ENCODE measurements at regions not wholly inside any gene's neighbourhood (a gene's known extent, or its start where the extent isn't known, plus 50 kb on each side); places are given as distances from the start of the nearest gene placed in this dataset.

- CTCF ChIA-PET = no interaction called here
Observed at GRCh38 chr6:33894438-33894837, 90.6 kb upstream of the MLN start.

More at GRCh38 chr6:33894438-33894837, 90.6 kb upstream of the MLN start:
- no peaks in the 10 kb centered on the region for H3K79me2 ChIP-seq (ENCODE audit: control insufficient read depth, insufficient read depth, low read length)
- SMC1A ChIA-PET (ENCODE audit: uncharacterized antibody, unreplicated experiment) = interaction anchor here (1.2 kb wide), 1 partner anchor 9 kb away, joined by 3 read pairs; no protein-coding TSS in a partner anchor
- no peak overlapping the region for H3K27ac ChIP-seq (ENCODE audit: control insufficient read depth, insufficient read depth)
- RAD21 ChIA-PET (ENCODE audit: unreplicated experiment) = no interaction called here
- H3K36me3 ChIP-seq (ENCODE audit: control insufficient read depth in 2 of 2, insufficient read depth in 2 of 2, low read length in 1 of 2) = no peaks in the 10 kb centered on the region
- H3K9ac ChIP-seq (ENCODE audit: control insufficient read depth, insufficient read depth, low read length) = no peak overlapping the region
- no peak for DNase-seq (ENCODE audit: low read depth, low spot score)
- no peaks in the 10 kb centered on the region for H3K9me3 ChIP-seq (replicated peaks; ENCODE audit: control insufficient read depth, insufficient read depth, low read length)
- no peak overlapping the region for H3K4me3 ChIP-seq
- no TSS peak for BruUV-seq (replicated peaks)
- 14% methylated on average over 2 of the region's 2 CpGs for WGBS (ENCODE audit: insufficient coverage, insufficient replicate concordance, low lambda C conversion rate, missing lambda C conversion rate)
- no peak for TF ChIP-seq KLF5 (IDR thresholded peaks at IDR 0.05; ENCODE audit: partially characterized antibody)
- TF ChIP-seq MTA2 (IDR thresholded peaks at IDR 0.05; ENCODE audit: low read depth) = no peak
- no peak for TF ChIP-seq IRF4 (IDR thresholded peaks at IDR 0.05; ENCODE audit: low read depth, low read length)
- TF ChIP-seq POU2F2 (IDR thresholded peaks at IDR 0.05; ENCODE audit: borderline replicate concordance, low read depth, low read length) = no peak
- no peak for TF ChIP-seq CBFB (IDR thresholded peaks at IDR 0.05; ENCODE audit: low read depth)
- no peak for TF ChIP-seq SPI1 (IDR thresholded peaks at IDR 0.05; ENCODE audit: borderline replicate concordance, insufficient read depth, low read depth, low read length)
- TF ChIP-seq CBX5 (IDR thresholded peaks at IDR 0.05; ENCODE audit: low read depth) = no peak
- no peak for TF ChIP-seq EGR1 (IDR thresholded peaks at IDR 0.05; ENCODE audit: borderline replicate concordance in 1 of 2, low read depth in 2 of 2, low read length in 2 of 2)
- TF ChIP-seq IRF3 (IDR thresholded peaks at IDR 0.05) = no peak
- no peak for TF ChIP-seq POLR2AphosphoS5 (IDR thresholded peaks at IDR 0.05; ENCODE audit: low read length)
- TF ChIP-seq ETV6 (conservative IDR thresholded peaks at IDR 0.05 in 1 of 2, IDR thresholded peaks at IDR 0.05 in 1 of 2; ENCODE audit: borderline replicate concordance in 1 of 2, low read depth in 1 of 2) = no peak
- TF ChIP-seq YBX1 (IDR thresholded peaks at IDR 0.05) = no peak
- TF ChIP-seq RUNX3 (IDR thresholded peaks at IDR 0.05; ENCODE audit: low read length) = no peak
- TF ChIP-seq NR2F1 (conservative IDR thresholded peaks at IDR 0.05) = no peak
- no peak for TF ChIP-seq NFYB (IDR thresholded peaks at IDR 0.05; ENCODE audit: insufficient read depth, low read depth, low read length)
- TF ChIP-seq MLLT1 (IDR thresholded peaks at IDR 0.05) = no peak
- TF ChIP-seq RB1 (IDR thresholded peaks at IDR 0.05; ENCODE audit: borderline replicate concordance) = no peak
- no peak for TF ChIP-seq SRF (IDR thresholded peaks at IDR 0.05; ENCODE audit: low read depth in 2 of 2, low read length in 2 of 2)
- TF ChIP-seq MXI1 (IDR thresholded peaks at IDR 0.05; ENCODE audit: low read depth, low read length) = no peak
- no peak for TF ChIP-seq EED (IDR thresholded peaks at IDR 0.05; ENCODE audit: low read depth)
- no peaks in the 10 kb centered on the region for H3K4me1 ChIP-seq (ENCODE audit: control insufficient read depth, insufficient read depth, low read length)
- no peak overlapping the region for H3K4me2 ChIP-seq (ENCODE audit: control insufficient read depth, insufficient read depth)
- no peak overlapping the region for H2AFZ ChIP-seq (ENCODE audit: control insufficient read depth, low read depth, low read length)
- no peaks in the 10 kb centered on the region for H4K20me1 ChIP-seq (ENCODE audit: control insufficient read depth, insufficient read depth)
- H3K27me3 ChIP-seq (replicated peaks in 1 of 2; ENCODE audit: control insufficient read depth in 2 of 2, insufficient read depth in 2 of 2, low read length in 1 of 2) = peaks cover 3 to 5% of the 10 kb centered on the region in 2 experiments
- intact Hi-C loops (cut with micrococcal nuclease; ENCODE audit: unreplicated experiment) (no loop called here), in situ Hi-C loops (cut with MboI) (no loop called here)
- POLR2A ChIA-PET = no interaction called here
- no peak for ATAC-seq
- FAIRE-seq = no peak
